ENCODE measurements at regions not wholly inside any gene's neighbourhood (a gene's known extent, or its start where the extent isn't known, plus 50 kb on each side); places are given as distances from the start of the nearest gene placed in this dataset.

DNA sequence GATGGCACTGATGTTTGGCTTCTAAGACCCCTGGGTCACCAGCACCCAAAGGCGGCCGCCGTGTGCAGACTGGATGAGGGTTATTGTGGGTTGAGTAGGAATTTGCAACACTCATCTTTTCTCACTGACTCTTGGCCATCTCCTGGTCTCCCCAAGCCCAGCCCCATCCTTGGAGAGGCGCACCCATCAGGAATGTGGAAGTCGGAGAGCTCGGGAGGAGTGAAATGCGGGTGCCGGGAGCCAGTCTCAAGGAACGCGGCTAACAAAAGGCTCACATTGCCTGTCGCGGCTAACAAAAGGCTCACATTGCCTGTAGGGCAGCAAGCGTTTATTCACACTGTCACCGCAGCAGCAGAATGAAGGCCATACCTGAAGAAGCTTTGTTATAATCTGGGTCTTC, 248.6 kb downstream of the FOXL1 start:
- TF ChIP-seq, protein P1, sequence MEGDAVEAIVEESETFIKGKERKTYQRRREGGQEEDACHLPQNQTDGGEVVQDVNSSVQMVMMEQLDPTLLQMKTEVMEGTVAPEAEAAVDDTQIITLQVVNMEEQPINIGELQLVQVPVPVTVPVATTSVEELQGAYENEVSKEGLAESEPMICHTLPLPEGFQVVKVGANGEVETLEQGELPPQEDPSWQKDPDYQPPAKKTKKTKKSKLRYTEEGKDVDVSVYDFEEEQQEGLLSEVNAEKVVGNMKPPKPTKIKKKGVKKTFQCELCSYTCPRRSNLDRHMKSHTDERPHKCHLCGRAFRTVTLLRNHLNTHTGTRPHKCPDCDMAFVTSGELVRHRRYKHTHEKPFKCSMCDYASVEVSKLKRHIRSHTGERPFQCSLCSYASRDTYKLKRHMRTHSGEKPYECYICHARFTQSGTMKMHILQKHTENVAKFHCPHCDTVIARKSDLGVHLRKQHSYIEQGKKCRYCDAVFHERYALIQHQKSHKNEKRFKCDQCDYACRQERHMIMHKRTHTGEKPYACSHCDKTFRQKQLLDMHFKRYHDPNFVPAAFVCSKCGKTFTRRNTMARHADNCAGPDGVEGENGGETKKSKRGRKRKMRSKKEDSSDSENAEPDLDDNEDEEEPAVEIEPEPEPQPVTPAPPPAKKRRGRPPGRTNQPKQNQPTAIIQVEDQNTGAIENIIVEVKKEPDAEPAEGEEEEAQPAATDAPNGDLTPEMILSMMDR (IDR thresholded peaks at IDR 0.05; ENCODE audit: insufficient read depth, low read depth, low read length) = no peak
- TF ChIP-seq EZH2 (IDR thresholded peaks at IDR 0.05; ENCODE audit: insufficient read depth, low read length) = no peak

Measured in astrocyte (in vitro differentiated cells and primary cell).